ENCODE measurements at regions not wholly inside any gene's neighbourhood (a gene's known extent, or its start where the extent isn't known, plus 50 kb on each side); places are given as distances from the start of the nearest gene placed in this dataset.

- Mint-ChIP-seq H3K27me3 (ENCODE audit: insufficient read depth, low read depth, poor library complexity) (no peaks in the 10 kb centered on the region), H3K36me3 (ENCODE audit: low read depth) (no peaks in the 10 kb centered on the region), H3K9me3 (no peaks in the 10 kb centered on the region; the same call in 2 of the 3 replicates), H3K4me3 (no peak overlapping the region), H3K27ac (no peak overlapping the region), H3K4me1 (no peaks in the 10 kb centered on the region; the same call in 2 of the 3 replicates)
- no peak overlapping the region for H3K4me3 ChIP-seq
- ATAC-seq, result no peak
- H3K27me3 ChIP-seq (ENCODE audit: insufficient read depth), result no peaks in the 10 kb centered on the region
- peak overlapping the region; percentile 53; the same call in 1 of the 2 replicates for H2AFZ ChIP-seq
- H3K79me2 ChIP-seq (replicated peaks; ENCODE audit: insufficient read depth), result no peaks in the 10 kb centered on the region
- no peak overlapping the region for H3K27ac ChIP-seq (ENCODE audit: low read depth)
- no peak overlapping the region for H3K4me2 ChIP-seq
- H3F3A ChIP-seq (replicated peaks; ENCODE audit: low read depth), result no peaks in the 10 kb centered on the region
- no peaks in the 10 kb centered on the region for H3K4me1 ChIP-seq (ENCODE audit: insufficient read depth)
- H3K36me3 ChIP-seq (ENCODE audit: insufficient read depth), result no peaks in the 10 kb centered on the region
- no peaks in the 10 kb centered on the region for H4K20me1 ChIP-seq (replicated peaks; ENCODE audit: insufficient read depth)
- peaks cover 4% of the 10 kb centered on the region; the same call in 1 of the 2 replicates for H3K9me2 ChIP-seq (ENCODE audit: insufficient read depth)
- DNase-seq (ENCODE audit: low spot score), result no peak
- TF ChIP-seq, protein P1, sequence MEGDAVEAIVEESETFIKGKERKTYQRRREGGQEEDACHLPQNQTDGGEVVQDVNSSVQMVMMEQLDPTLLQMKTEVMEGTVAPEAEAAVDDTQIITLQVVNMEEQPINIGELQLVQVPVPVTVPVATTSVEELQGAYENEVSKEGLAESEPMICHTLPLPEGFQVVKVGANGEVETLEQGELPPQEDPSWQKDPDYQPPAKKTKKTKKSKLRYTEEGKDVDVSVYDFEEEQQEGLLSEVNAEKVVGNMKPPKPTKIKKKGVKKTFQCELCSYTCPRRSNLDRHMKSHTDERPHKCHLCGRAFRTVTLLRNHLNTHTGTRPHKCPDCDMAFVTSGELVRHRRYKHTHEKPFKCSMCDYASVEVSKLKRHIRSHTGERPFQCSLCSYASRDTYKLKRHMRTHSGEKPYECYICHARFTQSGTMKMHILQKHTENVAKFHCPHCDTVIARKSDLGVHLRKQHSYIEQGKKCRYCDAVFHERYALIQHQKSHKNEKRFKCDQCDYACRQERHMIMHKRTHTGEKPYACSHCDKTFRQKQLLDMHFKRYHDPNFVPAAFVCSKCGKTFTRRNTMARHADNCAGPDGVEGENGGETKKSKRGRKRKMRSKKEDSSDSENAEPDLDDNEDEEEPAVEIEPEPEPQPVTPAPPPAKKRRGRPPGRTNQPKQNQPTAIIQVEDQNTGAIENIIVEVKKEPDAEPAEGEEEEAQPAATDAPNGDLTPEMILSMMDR (conservative IDR thresholded peaks at IDR 0.05; ENCODE audit: low read depth in 2 of 2), result no peak
- TF ChIP-seq ZNF331 (CRISPR knock-in tag; IDR thresholded peaks at IDR 0.05; ENCODE audit: low read depth), result no peak
Measured at GRCh38 chr6:128655978-128656498, 135.6 kb upstream of the PTPRK start.

DNA sequence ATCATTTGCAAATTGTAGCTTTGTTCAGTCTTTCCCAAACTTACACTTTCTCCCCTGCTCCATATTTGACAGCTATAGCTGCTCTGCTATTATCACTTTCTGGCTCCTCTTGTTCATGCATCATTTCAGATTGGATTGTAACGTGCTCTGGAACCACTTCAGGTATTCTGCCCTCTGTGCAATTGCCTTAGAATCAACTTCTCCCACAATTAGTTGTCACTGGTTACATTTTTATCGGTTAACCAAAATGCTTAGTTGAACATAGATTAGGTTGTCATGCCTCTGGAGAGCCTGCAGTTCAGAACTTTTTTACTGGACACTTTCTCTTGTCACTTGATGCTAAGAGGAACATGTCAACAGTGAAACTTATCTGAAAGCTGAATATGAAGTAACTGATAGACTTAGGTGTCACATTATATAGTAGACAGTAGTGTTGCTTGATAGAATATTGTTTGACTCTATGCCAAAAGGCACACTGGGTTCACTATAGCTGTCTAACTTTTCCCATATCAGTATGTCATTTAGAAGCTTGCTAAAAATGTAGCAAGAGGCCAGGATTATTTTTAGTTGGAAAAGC is 127.7 kb upstream of the PTPRK start:
- no peaks in the 10 kb centered on the region for H3K9me3 Mint-ChIP-seq
- no peak overlapping the region for H3K4me3 ChIP-seq
- no peak overlapping the region for H3K27ac Mint-ChIP-seq
- H3K27me3 Mint-ChIP-seq (ENCODE audit: insufficient read depth, low read depth, poor library complexity), result no peaks in the 10 kb centered on the region
- ATAC-seq (no peak), DNase-seq (ENCODE audit: low spot score) (no peak)
- no peaks in the 10 kb centered on the region for H3K27me3 ChIP-seq (ENCODE audit: insufficient read depth)
- H3K27ac ChIP-seq (ENCODE audit: low read depth), result no peak overlapping the region
- H3F3A ChIP-seq (replicated peaks; ENCODE audit: low read depth), result no peaks in the 10 kb centered on the region
- H3K36me3 Mint-ChIP-seq (ENCODE audit: low read depth), result no peaks in the 10 kb centered on the region
- peaks cover 4% of the 10 kb centered on the region; the same call in 1 of the 2 replicates for H3K9me2 ChIP-seq (ENCODE audit: insufficient read depth)
- no peak overlapping the region for H3K4me3 Mint-ChIP-seq
- H3K4me1 ChIP-seq (ENCODE audit: insufficient read depth), result no peaks in the 10 kb centered on the region
- no peak overlapping the region for H3K4me2 ChIP-seq
- H3K36me3 ChIP-seq (ENCODE audit: insufficient read depth), result no peaks in the 10 kb centered on the region
- H3K4me1 Mint-ChIP-seq, result no peaks in the 10 kb centered on the region; the same call in 2 of the 3 replicates
- no peaks in the 10 kb centered on the region for H4K20me1 ChIP-seq (replicated peaks; ENCODE audit: insufficient read depth)
- no peak overlapping the region for H2AFZ ChIP-seq
- H3K79me2 ChIP-seq (replicated peaks; ENCODE audit: insufficient read depth), result no peaks in the 10 kb centered on the region
- TF ChIP-seq ZNF331 (CRISPR knock-in tag; IDR thresholded peaks at IDR 0.05; ENCODE audit: low read depth) (no peak), POLR2AphosphoS5 (IDR thresholded peaks at IDR 0.05; ENCODE audit: low read depth) (no peak), ETS1 (IDR thresholded peaks at IDR 0.05) (no peak)
- TF ChIP-seq, protein P1 (conservative IDR thresholded peaks at IDR 0.05; ENCODE audit: low read depth in 2 of 2), result no peak
- TF ChIP-seq, protein P2, sequence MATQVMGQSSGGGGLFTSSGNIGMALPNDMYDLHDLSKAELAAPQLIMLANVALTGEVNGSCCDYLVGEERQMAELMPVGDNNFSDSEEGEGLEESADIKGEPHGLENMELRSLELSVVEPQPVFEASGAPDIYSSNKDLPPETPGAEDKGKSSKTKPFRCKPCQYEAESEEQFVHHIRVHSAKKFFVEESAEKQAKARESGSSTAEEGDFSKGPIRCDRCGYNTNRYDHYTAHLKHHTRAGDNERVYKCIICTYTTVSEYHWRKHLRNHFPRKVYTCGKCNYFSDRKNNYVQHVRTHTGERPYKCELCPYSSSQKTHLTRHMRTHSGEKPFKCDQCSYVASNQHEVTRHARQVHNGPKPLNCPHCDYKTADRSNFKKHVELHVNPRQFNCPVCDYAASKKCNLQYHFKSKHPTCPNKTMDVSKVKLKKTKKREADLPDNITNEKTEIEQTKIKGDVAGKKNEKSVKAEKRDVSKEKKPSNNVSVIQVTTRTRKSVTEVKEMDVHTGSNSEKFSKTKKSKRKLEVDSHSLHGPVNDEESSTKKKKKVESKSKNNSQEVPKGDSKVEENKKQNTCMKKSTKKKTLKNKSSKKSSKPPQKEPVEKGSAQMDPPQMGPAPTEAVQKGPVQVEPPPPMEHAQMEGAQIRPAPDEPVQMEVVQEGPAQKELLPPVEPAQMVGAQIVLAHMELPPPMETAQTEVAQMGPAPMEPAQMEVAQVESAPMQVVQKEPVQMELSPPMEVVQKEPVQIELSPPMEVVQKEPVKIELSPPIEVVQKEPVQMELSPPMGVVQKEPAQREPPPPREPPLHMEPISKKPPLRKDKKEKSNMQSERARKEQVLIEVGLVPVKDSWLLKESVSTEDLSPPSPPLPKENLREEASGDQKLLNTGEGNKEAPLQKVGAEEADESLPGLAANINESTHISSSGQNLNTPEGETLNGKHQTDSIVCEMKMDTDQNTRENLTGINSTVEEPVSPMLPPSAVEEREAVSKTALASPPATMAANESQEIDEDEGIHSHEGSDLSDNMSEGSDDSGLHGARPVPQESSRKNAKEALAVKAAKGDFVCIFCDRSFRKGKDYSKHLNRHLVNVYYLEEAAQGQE (IDR thresholded peaks at IDR 0.05; ENCODE audit: unreplicated experiment), result no peak

Measured in GM23338 (cell line).